ENCODE measurements at regions not wholly inside any gene's neighbourhood (a gene's known extent, or its start where the extent isn't known, plus 50 kb on each side); places are given as distances from the start of the nearest gene placed in this dataset.
"Not testable (repeated sequence)": the region's sequence is repeated elsewhere in the genome, so short reads cannot be mapped to it uniquely, and the experiment has no call there.

GRCh38 chr2:143841935-143842334 is 678.0 kb downstream of the ZEB2 start:
- DNase-seq = no peak

- DNase-seq = no peak
Observed at GRCh38 chr2:143840601-143841000, 679.3 kb downstream of the ZEB2 start.

- no peak for DNase-seq
Observed at GRCh38 chr2:143840194-143840593, 679.7 kb downstream of the ZEB2 start.

- DNase-seq = no peak
Observed at GRCh38 chr2:143839456-143839855, 680.5 kb downstream of the ZEB2 start.

- DNase-seq = not testable (repeated sequence)
Observed at GRCh38 chr2:143837055-143837454, 682.9 kb downstream of the ZEB2 start.

- DNase-seq = no peak
Observed at GRCh38 chr2:143835481-143835880, 684.4 kb downstream of the ZEB2 start.

GRCh38 chr2:143833015-143833660 is 686.8 kb downstream of the ZEB2 start:
- no peak for DNase-seq

GRCh38 chr2:143830476-143830875 is 689.4 kb downstream of the ZEB2 start:
- no peak for DNase-seq

- DNase-seq = no peak
Observed at GRCh38 chr2:143828763-143829537, 691.0 kb downstream of the ZEB2 start.

GRCh38 chr2:143824791-143825190 is 695.1 kb downstream of the ZEB2 start:
- no peak for DNase-seq

GRCh38 chr2:143823876-143824275 is 694.7 kb downstream of the ARHGAP15 start:
- no peak for DNase-seq

GRCh38 chr2:143823296-143823695 is 694.1 kb downstream of the ARHGAP15 start:
- no peak for DNase-seq

GRCh38 chr2:143822736-143823135 is 693.5 kb downstream of the ARHGAP15 start:
- DNase-seq = no peak

GRCh38 chr2:143819764-143820163 is 690.5 kb downstream of the ARHGAP15 start:
- DNase-seq = no peak

GRCh38 chr2:143819190-143819735 is 690.0 kb downstream of the ARHGAP15 start:
- DNase-seq = no peak

Data from CD4-positive, alpha-beta T cell treated with Interleukin-1 beta for 1 hour (primary cell).